Immature natural killer cell (primary cell): ENCODE measurements at regions not wholly inside any gene's neighbourhood (a gene's known extent, or its start where the extent isn't known, plus 50 kb on each side); places are given as distances from the start of the nearest gene placed in this dataset.

Experiments used
- DNase-seq, 3 donors: peaks; one replicate each; pipeline ENCODE4 v3.0.0; 2022; ENCODE audit warnings: mixed read lengths in 1 of 3
- H3K27ac Mint-ChIP-seq, 6 donors: one replicate each; pipeline ENCODE4 v1.8.0; 2020; ENCODE audit warnings: mixed read lengths in 6 of 6, mild to moderate bottlenecking in 5 of 6, inconsistent platforms in 4 of 6, moderate library complexity in 3 of 6
- H3K27me3 Mint-ChIP-seq, 3 donors: one replicate each; pipeline ENCODE4 v1.8.0; 2020 to 2021; ENCODE audit warnings: low read depth in 3 of 3, mild to moderate bottlenecking in 3 of 3, mixed read lengths in 3 of 3, moderate library complexity in 3 of 3, inconsistent platforms in 1 of 3
- H3K36me3 Mint-ChIP-seq, 3 donors: one replicate each; pipeline ENCODE4 v1.8.0; 2020; ENCODE audit warnings: mixed read lengths in 3 of 3, inconsistent platforms in 2 of 3, mild to moderate bottlenecking in 2 of 3
- H3K4me1 Mint-ChIP-seq, 2 donors: one replicate each; pipeline ENCODE4 v1.8.0; 2020; ENCODE audit warnings: inconsistent platforms in 2 of 2, mild to moderate bottlenecking in 2 of 2, mixed read lengths in 2 of 2, moderate library complexity in 1 of 2
- H3K4me3 Mint-ChIP-seq, 5 donors: one replicate each; pipeline ENCODE4 v1.8.0; 2020; ENCODE audit warnings: mild to moderate bottlenecking in 5 of 5, mixed read lengths in 5 of 5, inconsistent platforms in 3 of 5, moderate library complexity in 3 of 5
- H3K9me3 Mint-ChIP-seq, 6 donors: one replicate each; pipeline ENCODE4 v1.8.0; 2020; ENCODE audit warnings: mild to moderate bottlenecking in 6 of 6, mixed read lengths in 6 of 6, inconsistent platforms in 4 of 6, moderate library complexity in 3 of 6

- peaks cover 0 to 24% (median 11%) of the 10 kb centered on the region in 6 donors for H3K9me3 Mint-ChIP-seq
- no peak for DNase-seq
Observed at GRCh38 chr11:80146232-80146631, 705.4 kb upstream of the TENM4 start.

GRCh38 chr11:80144897-80145594, 704.2 kb upstream of the TENM4 start:
- DNase-seq: no peak
- Mint-ChIP-seq H3K27me3 (no peaks in the 10 kb centered on the region), H3K27ac (no peak overlapping the region), H3K9me3 (peaks cover 0 to 34% (median 13%) of the 10 kb centered on the region in 6 donors), H3K4me3 (no peak overlapping the region), H3K4me1 (no peaks in the 10 kb centered on the region), H3K36me3 (no peaks in the 10 kb centered on the region)

More at GRCh38 chr11:80146232-80146631, 705.4 kb upstream of the TENM4 start:
- Mint-ChIP-seq H3K4me3 (no peak overlapping the region), H3K27ac (no peak overlapping the region), H3K4me1 (no peaks in the 10 kb centered on the region), H3K36me3 (no peaks in the 10 kb centered on the region), H3K27me3 (no peaks in the 10 kb centered on the region)

GRCh38 chr11:80136991-80137390, 696.2 kb upstream of the TENM4 start:
- peaks cover 5 to 56% (median 17%) of the 10 kb centered on the region in 6 donors for H3K9me3 Mint-ChIP-seq
- no peak overlapping the region for H3K4me3 Mint-ChIP-seq
- DNase-seq: no peak
- peaks cover 0 to 4% (median 0%) of the 10 kb centered on the region in 3 donors for H3K36me3 Mint-ChIP-seq
- no peaks in the 10 kb centered on the region for H3K4me1 Mint-ChIP-seq
- peaks cover 0 to 2% (median 0%) of the 10 kb centered on the region in 3 donors for H3K27me3 Mint-ChIP-seq
- H3K27ac Mint-ChIP-seq: no peak overlapping the region

- peaks cover 6 to 30% (median 11%) of the 10 kb centered on the region in 6 donors for H3K9me3 Mint-ChIP-seq
- H3K4me1 Mint-ChIP-seq: no peaks in the 10 kb centered on the region
- H3K27ac Mint-ChIP-seq: no peak overlapping the region
Observed at GRCh38 chr11:80129396-80129795, 688.6 kb upstream of the TENM4 start.

GRCh38 chr11:80122211-80122610, 681.4 kb upstream of the TENM4 start:
- no peaks in the 10 kb centered on the region for H3K4me1 Mint-ChIP-seq
- peaks cover 0 to 2% (median 0%) of the 10 kb centered on the region in 3 donors for H3K27me3 Mint-ChIP-seq
- no peak for DNase-seq
- no peak overlapping the region for H3K27ac Mint-ChIP-seq
- no peak overlapping the region for H3K4me3 Mint-ChIP-seq
- H3K9me3 Mint-ChIP-seq: peaks cover 7 to 36% (median 20%) of the 10 kb centered on the region in 6 donors
- no peaks in the 10 kb centered on the region for H3K36me3 Mint-ChIP-seq

More at GRCh38 chr11:80129396-80129795, 688.6 kb upstream of the TENM4 start:
- H3K4me3 Mint-ChIP-seq: no peak overlapping the region
- DNase-seq: no peak
- H3K27me3 Mint-ChIP-seq: peaks cover 0 to 2% (median 0%) of the 10 kb centered on the region in 3 donors
- H3K36me3 Mint-ChIP-seq: peaks cover 0 to 3% (median 0%) of the 10 kb centered on the region in 3 donors

- no peaks in the 10 kb centered on the region for H3K36me3 Mint-ChIP-seq
- H3K27ac Mint-ChIP-seq: no peak overlapping the region
- H3K4me1 Mint-ChIP-seq: no peaks in the 10 kb centered on the region
- H3K4me3 Mint-ChIP-seq: no peak overlapping the region
- peaks cover 0 to 3% (median 0%) of the 10 kb centered on the region in 3 donors for H3K27me3 Mint-ChIP-seq
- no peak for DNase-seq
- peaks cover 6 to 28% (median 23%) of the 10 kb centered on the region in 6 donors for H3K9me3 Mint-ChIP-seq
Observed at GRCh38 chr11:80118073-80118472, 677.2 kb upstream of the TENM4 start.

GRCh38 chr11:80116796-80117195, 676.0 kb upstream of the TENM4 start:
- H3K4me3 Mint-ChIP-seq: no peak overlapping the region
- peaks cover 8 to 36% (median 24%) of the 10 kb centered on the region in 6 donors for H3K9me3 Mint-ChIP-seq
- peaks cover 0 to 3% (median 0%) of the 10 kb centered on the region in 3 donors for H3K27me3 Mint-ChIP-seq
- H3K27ac Mint-ChIP-seq: no peak overlapping the region
- DNase-seq: no peak
- no peaks in the 10 kb centered on the region for H3K4me1 Mint-ChIP-seq
- H3K36me3 Mint-ChIP-seq: no peaks in the 10 kb centered on the region

- no peak overlapping the region for H3K27ac Mint-ChIP-seq
- H3K4me1 Mint-ChIP-seq: no peaks in the 10 kb centered on the region
- no peaks in the 10 kb centered on the region for H3K36me3 Mint-ChIP-seq
- H3K9me3 Mint-ChIP-seq: peaks cover 14 to 48% (median 22%) of the 10 kb centered on the region in 6 donors
- no peaks in the 10 kb centered on the region for H3K27me3 Mint-ChIP-seq
- no peak for DNase-seq
- no peak overlapping the region for H3K4me3 Mint-ChIP-seq
Observed at GRCh38 chr11:80109652-80110051, 668.8 kb upstream of the TENM4 start.

GRCh38 chr11:80109031-80109430, 668.2 kb upstream of the TENM4 start:
- Mint-ChIP-seq H3K27me3 (no peaks in the 10 kb centered on the region), H3K27ac (no peak overlapping the region), H3K9me3 (peaks cover 15 to 51% (median 24%) of the 10 kb centered on the region in 6 donors), H3K36me3 (no peaks in the 10 kb centered on the region), H3K4me3 (no peak overlapping the region), H3K4me1 (no peaks in the 10 kb centered on the region)
- no peak for DNase-seq

- H3K9me3 Mint-ChIP-seq: peaks cover 15 to 47% (median 21%) of the 10 kb centered on the region in 6 donors
- H3K4me3 Mint-ChIP-seq: no peak overlapping the region
- no peaks in the 10 kb centered on the region for H3K4me1 Mint-ChIP-seq
- H3K36me3 Mint-ChIP-seq: no peaks in the 10 kb centered on the region
- no peak overlapping the region for H3K27ac Mint-ChIP-seq
- no peak for DNase-seq
- no peaks in the 10 kb centered on the region for H3K27me3 Mint-ChIP-seq
Observed at GRCh38 chr11:80107415-80107814, 666.6 kb upstream of the TENM4 start.

- H3K4me1 Mint-ChIP-seq: no peaks in the 10 kb centered on the region
- H3K36me3 Mint-ChIP-seq: no peaks in the 10 kb centered on the region
- no peak for DNase-seq
- no peak overlapping the region for H3K27ac Mint-ChIP-seq
- H3K4me3 Mint-ChIP-seq: no peak overlapping the region
- H3K27me3 Mint-ChIP-seq: no peaks in the 10 kb centered on the region
- H3K9me3 Mint-ChIP-seq: peaks cover 7 to 34% (median 19%) of the 10 kb centered on the region in 6 donors
Observed at GRCh38 chr11:80104191-80104590, 663.4 kb upstream of the TENM4 start.

- H3K4me1 Mint-ChIP-seq: no peaks in the 10 kb centered on the region
Observed at GRCh38 chr11:80103142-80103859, 662.5 kb upstream of the TENM4 start.

GRCh38 chr11:80097146-80097545, 656.3 kb upstream of the TENM4 start:
- peaks cover 0 to 3% (median 0%) of the 10 kb centered on the region in 3 donors for H3K27me3 Mint-ChIP-seq
- peaks cover 10 to 32% (median 15%) of the 10 kb centered on the region in 6 donors for H3K9me3 Mint-ChIP-seq
- H3K36me3 Mint-ChIP-seq: peaks cover 0 to 4% (median 0%) of the 10 kb centered on the region in 3 donors
- H3K27ac Mint-ChIP-seq: no peak overlapping the region
- DNase-seq: no peak
- no peak overlapping the region for H3K4me3 Mint-ChIP-seq
- no peaks in the 10 kb centered on the region for H3K4me1 Mint-ChIP-seq

More at GRCh38 chr11:80103142-80103859, 662.5 kb upstream of the TENM4 start:
- DNase-seq: no peak
- Mint-ChIP-seq H3K27ac (no peak overlapping the region), H3K36me3 (peaks cover 0 to 4% (median 0%) of the 10 kb centered on the region in 3 donors), H3K4me3 (no peak overlapping the region), H3K9me3 (peaks cover 12 to 31% (median 24%) of the 10 kb centered on the region in 6 donors), H3K27me3 (no peaks in the 10 kb centered on the region)

GRCh38 chr11:80096736-80097135, 655.9 kb upstream of the TENM4 start:
- no peak overlapping the region for H3K27ac Mint-ChIP-seq
- peaks cover 0 to 3% (median 0%) of the 10 kb centered on the region in 3 donors for H3K27me3 Mint-ChIP-seq
- no peak for DNase-seq
- peaks cover 0 to 4% (median 0%) of the 10 kb centered on the region in 3 donors for H3K36me3 Mint-ChIP-seq
- H3K4me1 Mint-ChIP-seq: no peaks in the 10 kb centered on the region
- no peak overlapping the region for H3K4me3 Mint-ChIP-seq
- H3K9me3 Mint-ChIP-seq: peaks cover 10 to 32% (median 15%) of the 10 kb centered on the region in 6 donors
